ENCODE measurements at regions not wholly inside any gene's neighbourhood (a gene's known extent, or its start where the extent isn't known, plus 50 kb on each side); places are given as distances from the start of the nearest gene placed in this dataset.
A peak's percentile ranks its signal among the peaks of the same experiment; 100 is the strongest.

- Histone ChIP-seq H3K36me3 (ENCODE audit: insufficient read depth, low read length) (no peaks in the 10 kb centered on the region), H3K9me3 (ENCODE audit: insufficient read depth, low read depth, low read length) (no peaks in the 10 kb centered on the region), H3K27ac (ENCODE audit: low read depth, low read length) (no peak overlapping the region), H4K20me1 (ENCODE audit: insufficient read depth, low read length) (no peaks in the 10 kb centered on the region), H2AFZ (ENCODE audit: low read depth, low read length) (no peak overlapping the region), H3K4me1 (ENCODE audit: insufficient read depth, low read length) (peaks cover 6% of the 10 kb centered on the region), H3K4me2 (ENCODE audit: low read length) (no peak overlapping the region), H3K79me2 (ENCODE audit: insufficient read depth, low read length) (no peaks in the 10 kb centered on the region), H3K4me3 (ENCODE audit: insufficient read depth, low read depth, low read length) (no peak overlapping the region), H3K27me3 (ENCODE audit: insufficient read depth, low read length) (no peaks in the 10 kb centered on the region), H3K9ac (ENCODE audit: low read length) (no peak overlapping the region)
- Mint-ChIP-seq H3K4me1 (ENCODE audit: low read depth, unreplicated experiment) (peaks cover 6% of the 10 kb centered on the region), H3K9me3 (ENCODE audit: unreplicated experiment) (no peaks in the 10 kb centered on the region), H3K27ac (ENCODE audit: unreplicated experiment) (no peak overlapping the region), H3K36me3 (ENCODE audit: low read depth, unreplicated experiment) (no peaks in the 10 kb centered on the region), H3K4me3 (ENCODE audit: unreplicated experiment) (no peak overlapping the region), H3K27me3 (ENCODE audit: low read depth, unreplicated experiment) (no peaks in the 10 kb centered on the region)
- TF ChIP-seq CTCF (IDR thresholded peaks at IDR 0.05; ENCODE audit: insufficient read depth, low read depth, low read length) (no peak), EZH2 (IDR thresholded peaks at IDR 0.05; ENCODE audit: insufficient read depth, low read length) (no peak)
- DNase-seq (ENCODE audit: low read depth), result peak; percentile 58
- FAIRE-seq, result no peak
Measured at GRCh38 chr6:147648916-147649315, 140.4 kb downstream of the SAMD5 start.

- no peaks in the 10 kb centered on the region for H3K36me3 ChIP-seq (ENCODE audit: insufficient read depth, low read length)
- peak overlapping the region; percentile 31 for H3K27ac ChIP-seq (ENCODE audit: low read depth, low read length)
- H3K79me2 ChIP-seq (ENCODE audit: insufficient read depth, low read length), result no peaks in the 10 kb centered on the region
- Mint-ChIP-seq H3K27me3 (ENCODE audit: low read depth, unreplicated experiment) (no peaks in the 10 kb centered on the region), H3K4me3 (ENCODE audit: unreplicated experiment) (no peak overlapping the region), H3K36me3 (ENCODE audit: low read depth, unreplicated experiment) (no peaks in the 10 kb centered on the region), H3K4me1 (ENCODE audit: low read depth, unreplicated experiment) (peaks cover 8% of the 10 kb centered on the region), H3K9me3 (ENCODE audit: unreplicated experiment) (no peaks in the 10 kb centered on the region), H3K27ac (ENCODE audit: unreplicated experiment) (peak overlapping the region; percentile 64)
- no peak for TF ChIP-seq CTCF (IDR thresholded peaks at IDR 0.05; ENCODE audit: insufficient read depth, low read depth, low read length)
- no peak overlapping the region for H3K4me3 ChIP-seq (ENCODE audit: insufficient read depth, low read depth, low read length)
- H2AFZ ChIP-seq (ENCODE audit: low read depth, low read length), result peak overlapping the region; percentile 50
- H3K9ac ChIP-seq (ENCODE audit: low read length), result no peak overlapping the region
- H3K4me2 ChIP-seq (ENCODE audit: low read length), result peak overlapping the region; percentile 51
- H3K9me3 ChIP-seq (ENCODE audit: insufficient read depth, low read depth, low read length), result no peaks in the 10 kb centered on the region
- H3K4me1 ChIP-seq (ENCODE audit: insufficient read depth, low read length), result peaks cover 9% of the 10 kb centered on the region
- H4K20me1 ChIP-seq (ENCODE audit: insufficient read depth, low read length), result no peaks in the 10 kb centered on the region
- FAIRE-seq (no peak), DNase-seq (ENCODE audit: low read depth) (peak; percentile 57)
- H3K27me3 ChIP-seq (ENCODE audit: insufficient read depth, low read length), result no peaks in the 10 kb centered on the region
Measured at GRCh38 chr6:147651249-147652063, 143.0 kb downstream of the SAMD5 start.

GRCh38 chr6:147653631-147654030 lies 145.1 kb downstream of the SAMD5 start:
- H3K9me3 Mint-ChIP-seq (ENCODE audit: unreplicated experiment), result no peaks in the 10 kb centered on the region
- Histone ChIP-seq H3K9me3 (ENCODE audit: insufficient read depth, low read depth, low read length) (no peaks in the 10 kb centered on the region), H3K4me2 (ENCODE audit: low read length) (peak overlapping the region; percentile 47), H3K79me2 (ENCODE audit: insufficient read depth, low read length) (no peaks in the 10 kb centered on the region), H3K27ac (ENCODE audit: low read depth, low read length) (no peak overlapping the region), H3K36me3 (ENCODE audit: insufficient read depth, low read length) (no peaks in the 10 kb centered on the region), H3K4me1 (ENCODE audit: insufficient read depth, low read length) (peaks cover 9% of the 10 kb centered on the region), H4K20me1 (ENCODE audit: insufficient read depth, low read length) (no peaks in the 10 kb centered on the region), H2AFZ (ENCODE audit: low read depth, low read length) (no peak overlapping the region), H3K9ac (ENCODE audit: low read length) (no peak overlapping the region), H3K27me3 (ENCODE audit: insufficient read depth, low read length) (no peaks in the 10 kb centered on the region), H3K4me3 (ENCODE audit: insufficient read depth, low read depth, low read length) (no peak overlapping the region)
- H3K36me3 Mint-ChIP-seq (ENCODE audit: low read depth, unreplicated experiment), result no peaks in the 10 kb centered on the region
- no peak for DNase-seq (ENCODE audit: low read depth)
- TF ChIP-seq EZH2 (IDR thresholded peaks at IDR 0.05; ENCODE audit: insufficient read depth, low read length) (no peak), CTCF (IDR thresholded peaks at IDR 0.05; ENCODE audit: insufficient read depth, low read depth, low read length) (no peak)
- H3K4me3 Mint-ChIP-seq (ENCODE audit: unreplicated experiment), result no peak overlapping the region
- H3K27ac Mint-ChIP-seq (ENCODE audit: unreplicated experiment), result no peak overlapping the region
- H3K27me3 Mint-ChIP-seq (ENCODE audit: low read depth, unreplicated experiment), result no peaks in the 10 kb centered on the region
- H3K4me1 Mint-ChIP-seq (ENCODE audit: low read depth, unreplicated experiment), result peaks cover 8% of the 10 kb centered on the region
- no peak for FAIRE-seq

Measured in astrocyte (in vitro differentiated cells and primary cell).